ENCODE measurements at regions not wholly inside any gene's neighbourhood (a gene's known extent, or its start where the extent isn't known, plus 50 kb on each side); places are given as distances from the start of the nearest gene placed in this dataset.

DNA sequence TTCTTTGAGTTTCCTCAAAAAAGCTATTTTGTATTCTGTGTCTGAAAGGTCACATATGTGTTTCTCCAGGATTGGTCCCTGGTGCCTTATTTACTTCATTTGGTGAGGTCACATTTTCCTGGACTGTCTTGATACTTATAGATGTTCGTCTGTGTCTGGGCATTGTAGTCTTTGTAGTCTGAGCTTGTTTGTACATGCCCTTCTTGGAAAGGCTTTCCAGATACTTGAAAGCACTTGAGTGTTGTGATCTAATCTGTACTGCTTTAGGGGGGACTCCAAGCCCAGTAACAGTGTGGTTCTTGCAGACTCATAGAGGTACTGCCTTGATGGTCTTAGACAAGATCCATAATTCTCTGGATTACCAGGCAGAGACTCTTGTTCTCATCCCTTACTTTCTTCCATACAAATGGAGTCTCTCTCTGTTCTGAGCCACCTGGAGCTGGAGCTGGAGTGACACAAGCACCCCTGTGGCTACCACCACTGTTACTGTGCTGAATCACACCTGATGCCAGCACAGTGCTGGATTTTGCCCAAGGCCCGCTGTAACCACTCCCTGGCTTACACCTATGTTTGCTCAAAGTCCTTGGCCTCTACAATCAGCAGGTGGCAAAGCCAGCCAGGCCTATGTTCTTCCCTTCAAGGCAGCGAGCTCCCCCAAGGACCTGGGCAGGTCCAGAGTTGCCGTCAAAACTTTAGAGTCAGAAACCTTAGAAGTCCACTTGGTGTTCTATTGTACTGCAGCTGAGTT, 72.3 kb upstream of the EFHC2 start:
- TF ChIP-seq, protein P1, sequence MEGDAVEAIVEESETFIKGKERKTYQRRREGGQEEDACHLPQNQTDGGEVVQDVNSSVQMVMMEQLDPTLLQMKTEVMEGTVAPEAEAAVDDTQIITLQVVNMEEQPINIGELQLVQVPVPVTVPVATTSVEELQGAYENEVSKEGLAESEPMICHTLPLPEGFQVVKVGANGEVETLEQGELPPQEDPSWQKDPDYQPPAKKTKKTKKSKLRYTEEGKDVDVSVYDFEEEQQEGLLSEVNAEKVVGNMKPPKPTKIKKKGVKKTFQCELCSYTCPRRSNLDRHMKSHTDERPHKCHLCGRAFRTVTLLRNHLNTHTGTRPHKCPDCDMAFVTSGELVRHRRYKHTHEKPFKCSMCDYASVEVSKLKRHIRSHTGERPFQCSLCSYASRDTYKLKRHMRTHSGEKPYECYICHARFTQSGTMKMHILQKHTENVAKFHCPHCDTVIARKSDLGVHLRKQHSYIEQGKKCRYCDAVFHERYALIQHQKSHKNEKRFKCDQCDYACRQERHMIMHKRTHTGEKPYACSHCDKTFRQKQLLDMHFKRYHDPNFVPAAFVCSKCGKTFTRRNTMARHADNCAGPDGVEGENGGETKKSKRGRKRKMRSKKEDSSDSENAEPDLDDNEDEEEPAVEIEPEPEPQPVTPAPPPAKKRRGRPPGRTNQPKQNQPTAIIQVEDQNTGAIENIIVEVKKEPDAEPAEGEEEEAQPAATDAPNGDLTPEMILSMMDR (IDR thresholded peaks at IDR 0.05; ENCODE audit: insufficient read depth, missing control alignments) = no peak
- FAIRE-seq (no peak), DNase-seq (ENCODE audit: insufficient read length, low spot score) (no peak)

DNA sequence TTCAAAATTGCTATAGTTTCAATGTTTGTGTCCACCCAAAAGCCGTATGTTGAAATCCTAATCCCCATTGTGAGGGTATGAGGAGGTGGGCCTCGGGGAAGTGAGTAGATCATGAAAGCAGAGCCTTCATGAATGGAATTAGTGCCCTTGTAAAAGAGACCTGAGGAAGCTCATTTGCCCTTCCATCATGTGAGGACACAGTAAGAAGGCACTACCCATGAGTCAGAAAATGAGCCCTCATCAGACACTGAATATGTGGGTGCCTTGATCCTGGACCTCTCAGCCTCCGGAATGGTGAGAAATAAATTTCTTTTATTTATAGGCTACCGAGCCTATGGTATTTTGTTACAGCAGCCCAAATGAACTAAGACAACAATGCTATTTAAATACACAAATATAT, 57.7 kb upstream of the EFHC2 start:
- DNase-seq (ENCODE audit: insufficient read length, low spot score) (no peak), FAIRE-seq (no peak)
- TF ChIP-seq, protein P1 (IDR thresholded peaks at IDR 0.05; ENCODE audit: insufficient read depth, missing control alignments) = no peak

DNA sequence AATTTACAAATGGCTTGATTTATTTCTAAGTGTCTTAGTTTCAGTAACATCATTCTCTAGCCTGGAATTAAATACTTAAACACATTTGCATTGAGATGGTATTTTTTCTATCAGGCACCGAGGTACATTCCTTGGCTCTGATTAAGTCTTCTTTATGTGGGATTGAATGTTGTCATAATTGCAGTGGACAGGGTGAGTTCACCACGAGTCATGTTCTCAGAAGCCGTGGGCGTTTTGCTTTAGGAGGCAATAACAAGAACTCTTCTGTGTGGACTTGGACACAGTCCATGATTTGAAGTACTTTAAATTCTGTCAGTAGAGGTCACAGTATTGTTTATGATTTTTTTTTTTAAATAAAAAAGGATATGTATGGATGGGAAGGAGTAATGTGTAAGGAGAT, 57.1 kb upstream of the EFHC2 start:
- peak; percentile 6 for FAIRE-seq
- TF ChIP-seq, protein P1 (IDR thresholded peaks at IDR 0.05; ENCODE audit: insufficient read depth, missing control alignments) = no peak
- no peak for DNase-seq (ENCODE audit: insufficient read length, low spot score)

DNA sequence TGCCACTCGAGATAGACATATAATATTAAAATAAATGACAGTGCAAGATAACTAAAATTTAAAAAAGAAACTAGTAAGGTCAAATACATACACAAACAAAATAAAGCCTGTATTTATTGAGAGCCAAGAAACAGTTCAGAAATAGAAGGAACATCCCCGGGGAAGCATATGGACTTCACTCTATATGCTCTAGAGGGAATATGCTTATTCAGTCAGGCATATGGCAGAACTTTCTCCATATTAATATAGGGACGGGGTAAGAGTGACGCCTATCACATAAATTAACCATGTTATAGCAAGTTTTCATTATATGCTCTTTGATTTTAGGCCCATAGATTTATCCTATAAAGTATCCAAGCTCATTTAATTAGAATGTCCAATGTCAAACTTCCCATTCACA, 56.7 kb upstream of the EFHC2 start:
- TF ChIP-seq, protein P1 (IDR thresholded peaks at IDR 0.05; ENCODE audit: insufficient read depth, missing control alignments) = no peak
- FAIRE-seq = no peak
- DNase-seq (ENCODE audit: insufficient read length, low spot score) = no peak
